GM18507 (cell line): ENCODE measurements at regions not wholly inside any gene's neighbourhood (a gene's known extent, or its start where the extent isn't known, plus 50 kb on each side); places are given as distances from the start of the nearest gene placed in this dataset.

Experiments
- DNase-seq: peaks from one replicate; pipeline ENCODE4 v3.0.0; 2011; ENCODE audit warnings: low read depth; ENCODE audit not compliant: insufficient read length; ENCODE audit errors: extremely low spot score
- FAIRE-seq: peaks from 2 replicates; lab custom pipeline; 2011; peaks lifted over from hg19 to GRCh38; lab: Jason Lieb, UNC

DNA sequence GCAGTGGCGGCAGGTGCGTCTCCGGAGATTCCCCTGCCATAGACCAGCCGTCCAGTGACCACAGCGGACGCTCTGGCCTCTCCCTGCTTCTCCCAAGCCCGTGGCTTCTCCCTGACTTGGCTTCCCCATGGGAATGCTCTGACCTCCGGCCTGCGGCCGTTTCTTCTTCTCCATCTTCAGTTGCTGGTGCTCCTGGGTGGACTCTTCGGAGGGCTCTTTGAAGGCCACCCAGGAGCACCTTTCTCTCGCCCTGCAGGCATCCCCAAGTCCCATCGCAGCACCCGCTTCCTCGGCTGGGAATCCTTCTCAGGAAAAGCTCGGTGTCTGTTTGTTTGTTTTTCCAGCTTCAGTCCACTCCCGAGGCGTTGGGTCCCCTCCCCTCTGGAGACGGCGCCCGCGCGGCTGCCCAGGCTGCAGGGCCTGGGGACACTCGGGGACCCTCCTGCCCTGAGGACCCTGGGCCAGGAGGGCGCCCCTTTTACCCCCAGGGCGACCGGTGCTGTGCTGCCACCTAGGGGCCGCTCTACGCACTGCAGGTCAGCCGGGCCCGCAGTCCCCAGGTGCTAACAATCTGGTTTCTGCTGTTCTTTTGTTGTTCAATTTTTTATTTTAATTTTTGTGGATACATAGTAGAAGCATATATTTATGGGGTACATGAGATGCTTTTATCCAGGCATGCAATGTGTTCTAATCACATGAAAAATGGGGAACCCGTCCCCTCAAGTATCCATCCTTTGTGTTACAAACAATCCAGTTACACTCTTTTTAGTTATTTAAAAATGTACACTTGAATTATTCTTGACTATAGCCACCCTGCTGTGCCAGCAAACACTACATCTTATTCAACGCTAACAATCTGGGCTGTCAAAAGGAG lies 197.9 kb upstream of the ADAMTS16 start:
- DNase-seq (peak; percentile 20), FAIRE-seq (peak; percentile 53)

DNA sequence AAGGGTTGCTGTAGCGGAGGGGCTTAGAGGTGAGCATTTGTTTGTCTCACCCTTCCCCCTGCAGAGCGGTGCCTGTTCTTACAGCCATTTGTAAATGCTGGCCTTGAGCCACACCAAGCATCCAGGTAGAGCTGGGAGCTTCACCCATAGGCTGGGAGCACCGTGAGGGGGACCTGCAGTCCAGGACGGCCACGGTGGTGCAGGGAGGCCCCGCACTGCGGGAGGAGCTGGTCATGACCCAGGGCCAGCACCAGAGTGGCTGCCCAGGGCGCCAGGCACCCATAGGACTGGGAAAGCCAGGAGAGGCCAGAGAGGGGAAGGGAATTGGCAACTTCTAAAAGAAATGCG lies 197.3 kb upstream of the ADAMTS16 start:
- DNase-seq, result no peak
- no peak for FAIRE-seq

DNA sequence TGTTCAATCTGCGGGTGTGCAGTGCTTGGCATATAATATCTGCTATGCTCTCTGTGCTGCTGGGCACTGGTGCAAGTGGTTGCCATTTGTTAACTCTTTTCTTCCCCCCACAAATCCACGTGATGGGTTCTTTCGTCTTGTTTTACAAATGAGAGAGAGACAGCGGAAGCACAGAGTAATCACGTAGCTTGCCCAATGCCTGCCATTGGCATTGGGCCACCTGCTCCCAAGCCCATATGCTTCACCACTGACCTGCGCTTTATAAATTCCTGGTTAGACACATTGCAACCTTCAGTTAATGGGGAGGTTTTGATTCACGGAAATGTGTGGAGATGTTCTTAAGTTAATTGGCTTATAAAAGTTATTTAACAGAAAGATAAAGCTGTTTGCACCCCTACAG lies 194.8 kb upstream of the ADAMTS16 start:
- DNase-seq (no peak), FAIRE-seq (no peak)

DNA sequence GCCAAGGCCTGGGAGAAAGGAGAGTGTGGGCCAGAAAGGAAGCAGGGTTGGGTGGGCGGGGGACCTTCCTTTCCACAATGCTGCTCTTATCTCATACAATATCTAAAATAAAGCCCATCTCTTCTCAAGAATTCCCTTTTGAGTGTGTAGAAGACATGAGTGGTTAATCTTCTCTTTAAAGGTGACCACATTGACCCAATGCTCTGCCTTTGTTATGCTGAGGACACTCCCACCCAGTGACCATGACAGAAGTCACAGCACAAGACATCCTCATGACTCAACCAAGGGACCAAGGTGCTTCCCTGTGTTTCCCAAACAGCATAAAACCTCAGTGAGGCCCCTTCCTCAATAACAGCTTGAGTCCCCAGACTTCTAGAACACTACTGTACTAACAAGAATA lies 193.0 kb upstream of the ADAMTS16 start:
- no peak for FAIRE-seq

DNA sequence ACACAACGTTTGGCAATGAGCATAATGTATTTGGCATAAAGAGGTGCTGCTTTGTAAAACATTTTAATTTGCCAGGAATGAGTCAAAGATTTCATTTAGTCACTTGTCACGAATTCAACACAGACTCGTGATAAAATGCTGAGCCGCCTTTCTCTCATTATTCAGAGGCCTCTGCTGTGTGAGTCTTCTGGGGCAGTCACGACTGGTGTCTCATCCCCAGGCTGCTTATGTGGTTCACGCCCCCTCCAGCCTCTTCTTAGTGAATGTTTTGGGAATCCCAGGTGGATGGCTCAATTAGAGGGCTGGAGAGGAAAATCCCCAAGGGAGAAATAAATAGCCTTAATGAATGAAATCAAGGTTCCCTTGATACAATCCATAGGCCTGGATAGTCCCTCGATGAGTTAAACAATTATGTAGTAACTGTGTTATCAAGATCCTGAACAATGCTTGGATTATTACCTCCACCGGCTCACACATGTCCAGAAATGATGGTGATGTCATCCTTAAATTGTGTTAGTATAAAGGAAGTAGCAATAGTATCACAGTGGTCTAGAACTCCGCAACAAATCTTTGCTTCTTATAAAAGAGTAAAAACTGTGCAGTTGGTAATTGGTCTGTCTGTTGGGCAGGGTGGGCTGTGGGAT lies 192.1 kb upstream of the ADAMTS16 start:
- FAIRE-seq (no peak), DNase-seq (no peak)

More for the DNA sequence above, 193.0 kb upstream of the ADAMTS16 start:
- no peak for DNase-seq

DNA sequence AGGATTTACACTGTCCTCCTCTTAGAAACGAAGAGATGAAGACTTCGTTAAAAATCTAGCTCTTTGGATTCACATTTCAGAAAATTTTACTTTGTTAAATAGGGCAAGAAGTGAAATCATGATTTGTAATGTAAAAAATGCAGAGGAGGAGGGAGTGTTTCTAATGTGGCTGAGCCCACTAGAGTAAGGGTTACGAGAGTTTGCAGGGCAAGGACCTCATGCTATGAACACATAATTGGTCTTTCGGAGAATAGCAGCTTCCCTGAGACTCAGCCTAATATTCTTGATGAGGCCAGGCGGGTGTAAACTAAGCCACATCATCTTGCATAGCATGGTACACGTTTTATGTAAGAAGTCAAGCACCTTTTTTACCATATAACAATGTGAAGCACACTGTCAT lies 191.0 kb upstream of the ADAMTS16 start:
- DNase-seq, result no peak
- FAIRE-seq, result no peak

DNA sequence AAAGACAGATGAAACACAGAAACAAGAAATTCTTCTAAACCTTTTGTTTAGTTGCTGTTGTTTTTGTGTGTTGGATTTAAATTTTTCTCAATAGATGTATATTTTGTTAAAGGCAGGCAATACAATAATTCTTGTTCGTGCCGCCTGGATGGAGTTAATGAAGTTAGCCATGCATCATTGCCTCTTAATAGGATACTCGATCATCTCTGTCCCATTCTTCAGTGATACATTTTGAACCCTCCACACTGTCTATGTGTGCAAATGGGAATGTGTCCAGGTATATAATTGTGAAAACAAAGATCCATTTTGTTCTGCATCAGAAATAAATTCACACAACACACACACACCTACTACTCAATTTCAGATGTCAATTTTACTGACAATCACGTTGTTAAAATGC lies 186.6 kb upstream of the ADAMTS16 start:
- FAIRE-seq, result no peak
- DNase-seq, result no peak

DNA sequence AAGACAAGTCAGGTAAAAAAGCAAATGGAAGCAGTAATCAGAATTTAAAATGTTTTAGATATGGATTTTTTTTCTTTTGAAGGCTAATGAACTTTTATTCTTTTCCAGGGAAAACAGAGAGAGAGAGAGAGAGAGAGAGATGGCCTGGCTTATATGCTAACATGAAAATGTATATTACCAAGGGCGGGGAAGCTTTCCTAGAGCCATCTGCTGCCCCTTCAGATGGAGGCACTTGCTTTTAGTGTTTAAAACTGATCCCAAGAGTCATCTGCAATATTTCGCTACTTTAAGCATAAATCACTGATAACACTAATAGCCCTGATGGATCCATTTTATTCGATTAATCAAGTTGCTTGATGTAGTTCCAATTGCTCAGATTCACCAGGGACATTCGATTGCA lies 186.1 kb upstream of the ADAMTS16 start:
- DNase-seq (no peak), FAIRE-seq (no peak)

DNA sequence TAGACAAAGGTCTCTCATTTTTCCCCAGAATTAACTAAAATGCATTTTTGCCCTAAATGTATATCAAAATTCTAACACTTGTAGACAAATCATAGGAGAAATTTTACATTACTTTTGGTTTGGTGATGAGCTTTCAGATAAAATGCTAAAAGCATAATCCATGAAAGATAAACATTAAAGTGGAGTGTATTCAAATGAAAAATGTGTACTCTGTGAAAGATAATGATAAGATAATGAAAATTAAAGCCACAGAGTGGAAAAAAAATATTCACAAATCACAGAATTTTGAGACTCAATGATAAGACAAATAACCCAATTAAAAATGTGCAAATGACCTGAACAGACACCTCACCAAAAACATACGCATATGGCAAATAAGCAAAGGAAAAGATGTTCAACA lies 176.9 kb upstream of the ADAMTS16 start:
- FAIRE-seq (no peak), DNase-seq (no peak)

DNA sequence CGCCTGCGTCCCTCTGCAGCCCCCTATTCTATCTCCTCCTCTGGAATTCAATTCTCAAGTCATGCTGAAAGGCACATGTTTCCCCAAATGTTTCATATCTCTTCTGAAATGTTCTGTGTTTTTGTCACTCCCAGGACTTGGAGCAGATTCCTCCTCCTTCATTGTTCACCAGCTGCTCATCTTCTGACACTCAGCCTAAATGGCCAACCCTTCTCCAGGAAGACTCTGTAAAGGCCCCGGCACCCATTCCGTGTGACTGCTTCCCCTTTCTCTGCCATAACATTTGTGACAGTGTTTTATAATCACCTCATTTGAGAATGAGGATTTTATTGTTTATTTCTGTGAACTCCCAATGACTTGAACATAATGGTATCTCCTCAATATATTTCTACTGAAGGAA lies 170.8 kb upstream of the ADAMTS16 start:
- FAIRE-seq, result no peak
- DNase-seq, result no peak

DNA sequence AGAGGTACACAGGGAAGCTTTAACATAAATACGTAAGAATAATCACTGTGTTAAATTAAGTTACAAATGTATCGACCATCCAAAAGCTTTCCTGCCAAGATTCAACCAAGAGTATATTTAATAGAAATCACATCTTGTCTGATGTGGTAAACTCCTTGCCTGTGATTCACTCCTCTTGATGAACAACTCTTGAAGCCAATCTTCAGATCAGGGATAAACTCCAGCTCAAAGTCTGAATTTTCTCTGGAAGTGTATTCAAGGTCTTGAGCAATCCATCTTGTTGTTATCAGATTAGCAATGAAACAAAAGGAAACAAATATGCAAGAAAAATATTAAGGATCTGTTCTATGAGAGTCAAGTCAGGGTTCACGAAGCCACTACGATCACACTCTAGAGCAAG lies 170.0 kb upstream of the ADAMTS16 start:
- FAIRE-seq, result no peak
- DNase-seq, result no peak

DNA sequence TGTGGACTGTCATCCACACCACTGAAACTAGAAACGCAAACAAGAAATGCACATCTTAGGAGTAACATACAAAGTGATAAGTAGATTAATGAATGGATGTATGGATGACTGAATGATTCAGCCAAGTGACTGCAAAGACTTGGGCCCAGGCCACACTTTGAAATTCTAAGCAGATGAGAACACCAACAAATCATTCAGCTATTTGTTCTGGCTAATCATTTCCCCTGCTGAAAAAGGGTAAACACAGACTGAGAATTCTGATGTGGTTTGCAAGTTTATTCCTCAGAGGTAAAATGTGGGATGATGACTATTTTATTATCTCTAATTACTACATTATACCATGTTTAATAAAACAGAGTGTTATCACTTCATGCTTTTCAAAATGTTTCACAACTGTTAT lies 163.2 kb upstream of the ADAMTS16 start:
- DNase-seq, result no peak
- FAIRE-seq, result no peak

DNA sequence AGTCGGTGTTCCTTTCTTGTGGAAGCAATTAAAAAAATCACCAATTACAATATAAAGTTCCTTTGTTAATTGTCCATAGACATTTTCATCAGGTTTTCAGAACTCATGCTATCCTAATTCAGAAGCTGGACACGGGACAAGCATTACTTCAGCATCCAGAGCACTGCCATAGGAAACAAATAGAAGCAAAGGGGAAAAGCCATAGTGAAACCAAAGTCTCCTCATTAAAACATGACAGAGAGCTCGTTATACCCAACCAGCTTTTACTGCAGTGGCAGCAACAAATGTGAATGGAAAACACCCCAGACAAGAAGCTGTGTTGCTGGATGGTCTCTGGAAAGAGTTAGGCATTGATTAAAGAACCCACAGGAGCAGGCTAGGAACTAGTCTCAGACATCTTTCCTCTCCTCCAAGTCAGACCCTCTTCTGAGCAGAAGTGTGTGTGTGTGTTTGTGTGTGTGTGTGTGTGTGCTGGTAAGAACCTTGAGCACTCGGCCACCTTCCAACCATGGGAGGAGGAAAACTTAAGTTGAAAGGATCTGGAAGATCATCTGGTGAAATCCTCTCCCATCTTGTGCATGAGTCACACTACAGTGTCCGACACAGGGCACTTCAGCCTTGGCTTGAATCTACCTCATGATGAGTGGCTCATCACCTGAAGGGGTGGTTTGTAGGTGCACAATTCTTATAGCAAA lies 162.6 kb upstream of the ADAMTS16 start:
- FAIRE-seq (no peak), DNase-seq (no peak)

DNA sequence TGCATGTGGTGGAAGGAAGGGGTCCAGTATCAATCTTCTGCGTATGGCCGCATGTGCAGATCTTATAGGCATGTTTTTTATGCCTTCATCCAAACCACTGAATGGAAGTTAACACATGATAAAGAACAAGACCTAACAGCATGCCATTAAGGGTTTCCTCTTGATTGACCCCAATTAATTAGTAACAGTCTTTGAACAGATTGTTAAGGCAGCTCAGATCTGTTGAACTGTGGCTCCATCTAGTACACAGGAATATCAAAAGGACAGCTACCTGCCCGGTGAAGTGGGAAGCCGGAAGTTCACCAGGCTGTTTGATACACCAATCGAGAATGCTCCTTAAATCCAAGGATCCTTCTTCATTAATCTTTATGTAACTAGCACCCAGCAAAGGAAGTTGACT lies 159.9 kb upstream of the ADAMTS16 start:
- FAIRE-seq (no peak), DNase-seq (no peak)

DNA sequence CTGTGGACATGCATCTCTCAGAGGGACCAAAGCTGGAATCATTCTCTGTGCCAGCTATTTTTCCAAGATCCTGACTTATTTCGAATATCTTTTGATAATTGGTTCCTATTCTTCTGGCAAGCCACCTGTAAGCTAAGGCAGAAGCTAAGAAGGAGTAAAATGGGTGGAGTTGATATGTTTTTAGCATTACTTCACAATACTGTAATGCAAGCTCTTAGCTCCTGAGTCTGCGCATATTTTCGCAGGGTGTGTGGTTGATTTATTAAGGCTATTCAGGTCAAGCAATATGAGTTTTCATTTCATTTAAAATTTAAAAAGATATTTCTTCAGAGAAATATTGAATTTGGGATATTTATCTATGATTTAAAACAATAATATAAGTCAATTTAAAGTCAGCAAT lies 158.5 kb upstream of the ADAMTS16 start:
- DNase-seq (no peak), FAIRE-seq (no peak)

DNA sequence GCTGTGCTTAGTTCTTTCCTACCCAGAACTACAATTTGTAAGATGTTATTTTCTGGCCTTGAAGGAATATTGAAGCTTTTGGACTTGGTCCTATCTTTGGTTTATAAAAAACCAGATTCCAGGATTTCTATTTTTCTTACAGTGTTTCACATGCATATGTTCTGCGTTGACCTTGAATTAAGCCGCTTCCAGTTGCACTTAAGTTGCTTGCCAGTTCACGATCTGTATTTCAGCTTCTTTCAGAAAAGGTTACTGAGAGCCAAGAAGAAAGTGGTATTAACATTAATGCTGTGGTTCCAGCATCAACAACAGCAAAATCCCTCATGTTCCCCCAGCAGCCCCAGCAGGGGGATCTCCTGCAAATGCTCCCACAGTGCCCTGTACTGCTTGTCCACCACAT lies 156.4 kb upstream of the ADAMTS16 start:
- DNase-seq (no peak), FAIRE-seq (no peak)

DNA sequence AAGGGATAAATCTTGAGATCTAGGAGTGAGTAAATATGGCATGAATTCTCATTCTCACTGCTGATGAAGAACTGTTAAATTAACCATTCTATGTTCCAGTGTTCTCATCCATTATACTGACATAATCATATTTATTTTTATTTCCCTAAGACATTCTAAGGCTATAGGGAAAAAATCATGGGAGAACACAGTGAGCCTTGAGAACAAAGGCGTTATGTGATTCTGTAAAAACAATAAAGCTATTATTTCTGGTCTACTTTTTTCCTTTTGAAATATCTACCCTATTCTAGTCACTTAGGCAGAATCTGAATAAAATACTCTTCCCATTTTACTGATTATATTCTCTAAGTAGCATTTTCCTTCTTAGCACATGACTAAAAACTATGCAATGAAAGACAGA lies 155.7 kb upstream of the ADAMTS16 start:
- FAIRE-seq, result no peak
- no peak for DNase-seq

DNA sequence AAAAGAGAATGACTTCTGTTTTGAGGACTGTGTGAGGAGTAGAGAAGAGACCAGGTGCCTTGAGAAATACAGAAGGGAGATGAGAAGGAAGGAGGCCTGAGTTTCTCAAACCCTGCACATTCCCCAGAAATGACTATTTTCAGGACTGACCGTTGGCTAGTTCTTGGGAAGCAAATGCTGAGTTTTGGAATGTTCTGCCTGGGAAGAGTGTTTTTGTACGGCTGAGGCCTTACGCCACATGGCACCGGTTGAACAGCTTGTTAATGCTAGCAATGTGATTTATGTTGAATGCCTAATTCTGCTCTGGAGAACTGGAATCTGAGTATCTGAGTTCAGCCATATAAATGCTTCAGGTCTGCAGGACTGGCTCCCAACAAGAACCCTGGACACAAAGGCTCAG lies 152.7 kb upstream of the ADAMTS16 start:
- no peak for FAIRE-seq
- no peak for DNase-seq

DNA sequence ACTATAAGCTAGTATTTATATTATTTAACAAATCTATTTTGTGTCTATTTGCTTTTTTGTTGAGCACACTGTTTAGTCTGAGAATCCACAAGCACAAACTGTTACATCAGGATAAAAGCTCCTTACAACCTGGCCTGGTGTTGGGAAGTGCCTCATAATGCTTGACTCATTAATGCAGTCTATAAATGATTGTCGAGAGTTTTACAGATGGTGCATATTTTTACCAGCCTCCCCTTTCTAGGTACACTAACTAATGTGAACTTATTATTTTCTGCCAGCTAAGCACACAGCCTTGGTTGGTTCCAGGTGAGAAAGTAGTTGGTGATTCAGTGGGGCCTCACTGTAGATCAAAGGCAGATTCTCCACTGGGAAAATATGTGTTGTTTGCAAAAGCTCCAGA lies 151.0 kb upstream of the ADAMTS16 start:
- FAIRE-seq (no peak), DNase-seq (no peak)

DNA sequence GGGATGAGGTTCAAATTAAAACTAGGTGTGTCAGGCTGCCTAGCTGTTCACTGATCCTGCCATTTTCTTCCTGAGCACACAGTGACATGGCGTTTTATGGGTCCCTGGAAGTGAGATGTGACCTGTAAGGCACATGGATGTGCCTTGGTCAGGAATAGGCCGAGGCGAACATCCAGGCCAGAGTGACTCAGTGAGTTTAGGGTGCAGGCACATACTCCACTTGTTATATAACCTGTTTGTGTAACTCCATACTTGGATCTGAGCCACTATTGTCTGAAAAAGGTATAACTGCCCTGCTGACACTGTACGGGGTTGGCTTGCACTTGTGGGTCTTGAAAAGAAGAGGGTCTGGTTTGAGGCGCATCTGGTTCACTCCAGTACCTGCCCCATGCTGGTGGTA lies 150.1 kb upstream of the ADAMTS16 start:
- no peak for DNase-seq
- no peak for FAIRE-seq

DNA sequence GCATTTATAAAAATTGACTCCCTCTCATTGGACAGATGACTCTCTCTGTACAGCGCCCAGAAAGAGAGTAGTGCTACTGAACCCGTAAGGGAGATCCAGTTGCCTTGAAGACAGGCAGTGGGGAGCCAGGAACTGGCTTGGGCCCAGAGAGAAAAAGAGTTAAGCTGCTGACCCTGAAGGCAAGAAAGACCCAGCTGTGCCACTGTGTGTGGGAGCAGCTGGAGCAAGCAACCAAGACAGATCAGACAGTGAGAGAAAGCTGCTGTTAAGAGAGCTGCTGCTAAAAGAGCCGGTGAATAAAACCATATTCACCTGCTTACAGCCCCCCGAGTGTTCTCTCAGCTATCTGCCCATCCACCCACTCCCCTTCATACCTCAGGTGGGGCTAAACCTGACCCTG lies 149.7 kb upstream of the ADAMTS16 start:
- DNase-seq, result no peak
- no peak for FAIRE-seq
